Upper lobe of right lung (tissue), 1 donor: ENCODE measurements at regions not wholly inside any gene's neighbourhood (a gene's known extent, or its start where the extent isn't known, plus 50 kb on each side); places are given as distances from the start of the nearest gene placed in this dataset.

ENCODE experiments used
- ATAC-seq: fragments of 200-7000 bp; cut with Tn5 transposase; one replicate; pipeline ENCODE4 v1.9.1; 2020; ENCODE audit warnings: mild to moderate bottlenecking, moderate library complexity
- DNase-seq: peaks from one replicate; pipeline ENCODE4 v3.0.0-alpha.2; 2020
- H3K27ac ChIP-seq: fragments of 200-600 bp; one replicate; pipeline ENCODE4 v1.8.0; 2022
- H3K27me3 ChIP-seq: fragments of 200-600 bp; one replicate; pipeline ENCODE4 v1.8.0; 2022; ENCODE audit warnings: mild to moderate bottlenecking
- H3K36me3 ChIP-seq: fragments of 200-600 bp; one replicate; pipeline ENCODE4 v1.8.0; 2022
- H3K4me1 ChIP-seq: fragments of 200-600 bp; one replicate; pipeline ENCODE4 v1.8.0; 2022
- H3K4me3 ChIP-seq: fragments of 200-600 bp; one replicate; pipeline ENCODE4 v1.8.0; 2022; ENCODE audit warnings: mild to moderate bottlenecking
- H3K9me3 ChIP-seq: fragments of 200-600 bp; one replicate; pipeline ENCODE4 v1.8.0; 2022
- CTCF ChIP-seq: fragments of 200-600 bp; IDR thresholded peaks from one replicate; pipeline ENCODE4 v1.8.0; 2022; ENCODE audit warnings: antibody characterized with exemption
- intact Hi-C: fragments of 100-400 bp; cut with DNase I; formaldehyde crosslinking; loops from one replicate; pipeline ENCODE4 v1.11.0; 2022
- donor health status: DM: no; HTN: yes; CAD: no; lungs with severe emphysema.

- H3K36me3 ChIP-seq: no peaks in the 10 kb centered on the region
- H3K27me3 ChIP-seq: no peaks in the 10 kb centered on the region
- intact Hi-C loops: no loop called here
- H3K4me3 ChIP-seq: no peak overlapping the region
- DNase-seq (no peak), ATAC-seq (no peak)
- no peak for TF ChIP-seq CTCF
- H3K27ac ChIP-seq: no peak overlapping the region
- H3K9me3 ChIP-seq: no peaks in the 10 kb centered on the region
- H3K4me1 ChIP-seq: no peaks in the 10 kb centered on the region
Observed at GRCh38 chr5:27995867-27996266, 957.5 kb upstream of the CDH9 start.

- H3K36me3 ChIP-seq: no peaks in the 10 kb centered on the region
- DNase-seq (no peak), ATAC-seq (no peak)
- intact Hi-C loops: no loop called here
- no peaks in the 10 kb centered on the region for H3K27me3 ChIP-seq
- H3K27ac ChIP-seq: no peak overlapping the region
- no peak overlapping the region for H3K4me3 ChIP-seq
- TF ChIP-seq CTCF: no peak
- no peaks in the 10 kb centered on the region for H3K9me3 ChIP-seq
- H3K4me1 ChIP-seq: no peaks in the 10 kb centered on the region
Observed at GRCh38 chr5:27978322-27978721, 939.9 kb upstream of the CDH9 start.

- no peaks in the 10 kb centered on the region for H3K4me1 ChIP-seq
- H3K9me3 ChIP-seq: no peaks in the 10 kb centered on the region
- no peak for DNase-seq
- no peak for ATAC-seq
- H3K27ac ChIP-seq: no peak overlapping the region
- no peak overlapping the region for H3K4me3 ChIP-seq
- no peaks in the 10 kb centered on the region for H3K36me3 ChIP-seq
- TF ChIP-seq CTCF: no peak
- intact Hi-C loops: no loop called here
- no peaks in the 10 kb centered on the region for H3K27me3 ChIP-seq
Observed at GRCh38 chr5:27969157-27969556, 930.8 kb upstream of the CDH9 start.

- ATAC-seq: peak; percentile 32
- H3K36me3 ChIP-seq: no peaks in the 10 kb centered on the region
Observed at GRCh38 chr5:27963050-27963783, 924.8 kb upstream of the CDH9 start.

GRCh38 chr5:27962198-27962597, 923.8 kb upstream of the CDH9 start:
- H3K27ac ChIP-seq: no peak overlapping the region
- TF ChIP-seq CTCF: no peak
- no peaks in the 10 kb centered on the region for H3K36me3 ChIP-seq
- H3K4me3 ChIP-seq: no peak overlapping the region
- intact Hi-C loops: no loop called here
- H3K4me1 ChIP-seq: no peaks in the 10 kb centered on the region
- DNase-seq (no peak), ATAC-seq (no peak)
- H3K27me3 ChIP-seq: no peaks in the 10 kb centered on the region
- no peaks in the 10 kb centered on the region for H3K9me3 ChIP-seq

More at GRCh38 chr5:27963050-27963783, 924.8 kb upstream of the CDH9 start:
- no peak for TF ChIP-seq CTCF
- intact Hi-C loops: no loop called here
- Histone ChIP-seq H3K4me3 (no peak overlapping the region), H3K4me1 (no peaks in the 10 kb centered on the region), H3K27me3 (no peaks in the 10 kb centered on the region), H3K27ac (no peak overlapping the region), H3K9me3 (no peaks in the 10 kb centered on the region)
- no peak for DNase-seq

GRCh38 chr5:27947088-27947487, 908.7 kb upstream of the CDH9 start:
- Histone ChIP-seq H3K27ac (no peak overlapping the region), H3K9me3 (no peaks in the 10 kb centered on the region), H3K27me3 (no peaks in the 10 kb centered on the region), H3K4me1 (no peaks in the 10 kb centered on the region), H3K36me3 (no peaks in the 10 kb centered on the region), H3K4me3 (no peak overlapping the region)
- no peak for DNase-seq
- no peak for TF ChIP-seq CTCF
- intact Hi-C loops: no loop called here
- ATAC-seq: no peak
